ENCODE measurements at regions not wholly inside any gene's neighbourhood (a gene's known extent, or its start where the extent isn't known, plus 50 kb on each side); places are given as distances from the start of the nearest gene placed in this dataset.
A peak's percentile ranks its signal among the peaks of the same experiment; 100 is the strongest.

GRCh38 chr5:143582176-143582575, 178.7 kb upstream of the NR3C1 start:
- Histone ChIP-seq H3K4me1 (ENCODE audit: control insufficient read depth in 1 of 2, insufficient read depth in 2 of 2, low read length in 2 of 2) (peaks cover 11 to 24% of the 10 kb centered on the region in 2 donors), H3K27ac (ENCODE audit: low read depth in 1 of 2, low read length in 2 of 2) (no peak overlapping the region), H3K36me3 (replicated peaks in 1 of 2; ENCODE audit: control insufficient read depth in 1 of 2, insufficient read depth in 2 of 2, low read length in 2 of 2) (no peaks in the 10 kb centered on the region), H3K4me3 (replicated peaks in 1 of 3; ENCODE audit: low read depth in 2 of 3, low read length in 3 of 3) (no peak overlapping the region), H2AFZ (ENCODE audit: insufficient read depth, low read depth, low read length, poor library complexity, severe bottlenecking) (no peak overlapping the region), H3K4me2 (replicated peaks; ENCODE audit: extremely low read depth, low read length, poor library complexity, severe bottlenecking) (no peak overlapping the region), H3K27me3 (ENCODE audit: control insufficient read depth in 2 of 2, insufficient read depth in 2 of 2, low read length in 2 of 2) (no peaks in the 10 kb centered on the region), H3K79me2 (ENCODE audit: insufficient read depth, low read length) (no peaks in the 10 kb centered on the region), H4K20me1 (ENCODE audit: insufficient read depth, low read length) (no peaks in the 10 kb centered on the region), H3K9me3 (replicated peaks in 1 of 2; ENCODE audit: control insufficient read depth in 1 of 2, insufficient read depth in 1 of 2, low read length in 2 of 2) (no peaks in the 10 kb centered on the region), H3K9ac (ENCODE audit: insufficient read depth, low read length, poor library complexity, severe bottlenecking) (no peak overlapping the region)
- H3K36me3 Mint-ChIP-seq, result no peaks in the 10 kb centered on the region
- peaks cover 26% of the 10 kb centered on the region for H3K4me1 Mint-ChIP-seq
- peak overlapping the region in 1 of 7 donors; percentile 60 for H3K27ac Mint-ChIP-seq
- peaks cover 0 to 6% (median 1%) of the 10 kb centered on the region in 3 donors for H3K27me3 Mint-ChIP-seq (ENCODE audit: low read depth in 3 of 3)
- no peak for DNase-seq
- TF ChIP-seq CTCF (IDR thresholded peaks at IDR 0.05), result no peak
- no peak overlapping the region for H3K4me3 Mint-ChIP-seq
- peaks cover 0 to 5% (median 0%) of the 10 kb centered on the region in 7 donors for H3K9me3 Mint-ChIP-seq
- 83% methylated on average over 1 of the region's 4 CpGs for WGBS (ENCODE audit: insufficient coverage)
- intact Hi-C loops (cut with micrococcal nuclease), result no loop called here

- Mint-ChIP-seq H3K27ac (peak overlapping the region in 3 of 7 donors; percentile 18 to 78 (median 41)), H3K4me3 (no peak overlapping the region), H3K9me3 (peaks cover 0 to 5% (median 0%) of the 10 kb centered on the region in 7 donors), H3K27me3 (ENCODE audit: low read depth in 3 of 3) (peaks cover 0 to 6% (median 1%) of the 10 kb centered on the region in 3 donors), H3K36me3 (no peaks in the 10 kb centered on the region), H3K4me1 (peaks cover 26% of the 10 kb centered on the region)
- Histone ChIP-seq H3K4me2 (replicated peaks; ENCODE audit: extremely low read depth, low read length, poor library complexity, severe bottlenecking) (no peak overlapping the region), H4K20me1 (ENCODE audit: insufficient read depth, low read length) (no peaks in the 10 kb centered on the region), H3K79me2 (ENCODE audit: insufficient read depth, low read length) (no peaks in the 10 kb centered on the region), H3K27ac (ENCODE audit: low read depth in 1 of 2, low read length in 2 of 2) (no peak overlapping the region), H3K4me1 (ENCODE audit: control insufficient read depth in 1 of 2, insufficient read depth in 2 of 2, low read length in 2 of 2) (peaks cover 11 to 24% of the 10 kb centered on the region in 2 donors), H2AFZ (ENCODE audit: insufficient read depth, low read depth, low read length, poor library complexity, severe bottlenecking) (no peak overlapping the region), H3K9ac (ENCODE audit: insufficient read depth, low read length, poor library complexity, severe bottlenecking) (no peak overlapping the region), H3K36me3 (replicated peaks in 1 of 2; ENCODE audit: control insufficient read depth in 1 of 2, insufficient read depth in 2 of 2, low read length in 2 of 2) (no peaks in the 10 kb centered on the region), H3K9me3 (replicated peaks in 1 of 2; ENCODE audit: control insufficient read depth in 1 of 2, insufficient read depth in 1 of 2, low read length in 2 of 2) (no peaks in the 10 kb centered on the region), H3K4me3 (replicated peaks in 1 of 3; ENCODE audit: low read depth in 2 of 3, low read length in 3 of 3) (no peak overlapping the region), H3K27me3 (ENCODE audit: control insufficient read depth in 2 of 2, insufficient read depth in 2 of 2, low read length in 2 of 2) (no peaks in the 10 kb centered on the region)
- intact Hi-C loops (cut with micrococcal nuclease), result no loop called here
- no peak for DNase-seq
- TF ChIP-seq CTCF (IDR thresholded peaks at IDR 0.05), result no peak
- WGBS (ENCODE audit: insufficient coverage), result 95% methylated on average over 2 of the region's 2 CpGs
Measured at GRCh38 chr5:143581649-143582048, 178.2 kb upstream of the NR3C1 start.
